ENCODE measurements at regions not wholly inside any gene's neighbourhood (a gene's known extent, or its start where the extent isn't known, plus 50 kb on each side); places are given as distances from the start of the nearest gene placed in this dataset.
"Not testable (repeated sequence)": the region's sequence is repeated elsewhere in the genome, so short reads cannot be mapped to it uniquely, and the experiment has no call there.

DNA sequence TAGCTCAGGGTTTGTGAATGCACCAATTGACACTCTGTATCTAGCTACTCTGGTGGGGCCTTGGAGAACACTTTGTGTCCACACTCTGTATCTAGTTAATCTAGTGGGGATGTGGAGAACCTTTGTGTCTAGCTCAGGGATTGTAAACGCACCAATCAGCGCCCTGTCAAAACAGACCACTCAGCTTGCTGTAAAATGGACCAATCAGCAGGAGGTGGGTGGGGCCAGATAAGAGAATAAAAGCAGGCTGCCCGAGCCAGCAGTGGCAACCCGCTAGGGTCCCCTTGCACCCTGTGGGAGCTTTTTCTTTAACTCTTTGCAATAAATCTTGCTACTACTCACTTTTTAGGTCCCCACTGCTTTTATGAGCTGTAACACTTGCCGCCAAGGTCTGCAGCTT lies 115.6 kb upstream of the MBNL1 start:
- DNase-seq (ENCODE audit: low spot score): not testable (repeated sequence)

DNA sequence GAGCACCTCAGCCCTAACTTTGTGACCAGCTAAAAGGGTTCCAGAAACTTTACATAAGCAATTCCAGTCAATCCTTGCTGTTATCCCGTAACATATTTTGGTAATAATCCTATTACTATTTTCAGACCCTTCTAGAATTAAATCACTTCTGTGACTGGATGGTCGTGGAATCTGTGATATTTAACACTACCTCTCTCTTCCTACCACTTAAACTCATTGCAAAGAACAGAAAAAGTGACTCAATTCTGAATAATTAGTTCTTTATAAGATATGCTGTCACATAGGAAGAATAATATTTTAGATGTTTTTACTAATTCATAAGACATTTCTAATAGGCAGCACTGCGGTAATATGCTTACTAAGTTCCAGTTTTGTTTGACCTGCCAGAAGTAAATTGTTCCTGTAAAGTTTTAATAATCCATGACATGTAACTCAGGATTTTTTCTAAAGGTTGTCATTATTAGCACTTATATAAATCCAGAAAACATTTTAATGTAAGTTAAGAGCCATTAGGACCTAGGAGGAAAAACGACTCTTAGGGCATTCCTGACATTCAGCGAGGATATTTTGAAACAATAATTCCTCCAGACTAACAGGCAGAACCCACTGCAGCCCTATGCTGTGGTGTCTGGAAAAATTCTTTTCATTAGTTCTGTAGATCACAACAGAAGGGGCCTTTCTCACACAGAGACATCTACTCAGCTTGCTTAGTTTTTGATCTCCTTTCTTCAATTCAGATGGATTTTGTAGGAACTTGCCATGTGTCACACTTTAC lies 113.3 kb upstream of the MBNL1 start:
- DNase-seq (ENCODE audit: low spot score): no peak

DNA sequence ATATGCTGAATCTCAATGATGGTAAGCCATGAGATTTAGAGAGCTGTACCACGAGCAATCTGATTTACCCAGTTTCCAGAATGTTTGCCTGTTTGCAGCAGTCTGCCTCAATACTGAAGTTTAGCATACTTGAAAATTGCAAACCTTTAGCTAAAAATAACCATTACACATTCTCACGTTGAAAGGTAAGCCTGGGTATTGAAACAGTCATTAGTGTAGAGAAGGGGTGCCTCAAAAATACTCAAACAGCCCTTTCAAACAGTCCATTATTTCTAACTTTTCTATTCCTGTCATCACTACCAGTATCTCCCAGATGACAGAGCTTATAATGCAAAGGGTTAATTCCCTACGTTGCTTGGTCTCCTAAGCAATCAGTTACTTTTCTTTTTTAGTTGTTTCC lies 111.8 kb upstream of the MBNL1 start:
- DNase-seq (ENCODE audit: low spot score): no peak

- no peak for DNase-seq (ENCODE audit: low spot score)
Measured at GRCh38 chr3:152157337-152157736, 111.4 kb upstream of the MBNL1 start.

GRCh38 chr3:152159328-152159727 lies 109.4 kb upstream of the MBNL1 start:
- DNase-seq (ENCODE audit: low spot score): no peak

- no peak for DNase-seq (ENCODE audit: low spot score)
Measured at GRCh38 chr3:152160350-152161011, 108.2 kb upstream of the MBNL1 start.

DNA sequence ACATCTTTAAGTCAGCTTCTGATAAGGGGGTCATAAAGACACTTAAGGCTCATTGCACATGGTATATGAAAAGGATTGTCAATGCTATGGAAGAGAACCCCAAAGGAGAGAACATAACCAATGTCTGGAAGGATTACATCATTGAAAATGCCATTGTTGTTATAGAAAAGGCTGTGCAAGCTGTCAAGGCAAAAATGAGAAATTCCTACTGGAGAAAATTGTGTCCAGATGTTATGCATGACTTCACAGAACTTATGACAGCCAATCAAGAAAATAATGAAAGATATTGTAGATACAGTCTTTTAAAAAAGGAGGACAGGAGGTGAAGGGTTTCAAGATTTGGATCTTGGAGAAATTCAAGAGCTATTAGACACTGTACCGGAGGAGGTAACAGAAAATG lies 96.3 kb upstream of the MBNL1 start:
- no peak for DNase-seq (ENCODE audit: low spot score)

DNA sequence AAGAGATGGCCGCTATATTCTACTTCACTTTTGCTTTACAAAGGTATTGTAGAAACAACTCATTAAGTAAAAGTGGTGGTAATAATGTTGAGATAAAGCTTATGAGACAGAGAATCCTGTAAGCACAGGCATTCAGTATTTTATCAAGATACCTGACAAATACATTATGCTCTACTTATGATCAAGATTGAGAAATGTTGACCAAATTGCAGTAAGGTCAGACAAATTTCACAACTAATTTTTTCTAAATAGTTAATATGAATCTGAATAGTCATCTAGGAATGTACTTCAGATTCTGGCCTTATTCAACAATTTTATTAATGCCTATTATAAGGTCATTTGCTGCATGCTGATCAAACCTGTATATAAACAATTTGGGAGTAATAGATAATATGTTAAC lies 95.1 kb upstream of the MBNL1 start:
- no peak for DNase-seq (ENCODE audit: low spot score)

DNA sequence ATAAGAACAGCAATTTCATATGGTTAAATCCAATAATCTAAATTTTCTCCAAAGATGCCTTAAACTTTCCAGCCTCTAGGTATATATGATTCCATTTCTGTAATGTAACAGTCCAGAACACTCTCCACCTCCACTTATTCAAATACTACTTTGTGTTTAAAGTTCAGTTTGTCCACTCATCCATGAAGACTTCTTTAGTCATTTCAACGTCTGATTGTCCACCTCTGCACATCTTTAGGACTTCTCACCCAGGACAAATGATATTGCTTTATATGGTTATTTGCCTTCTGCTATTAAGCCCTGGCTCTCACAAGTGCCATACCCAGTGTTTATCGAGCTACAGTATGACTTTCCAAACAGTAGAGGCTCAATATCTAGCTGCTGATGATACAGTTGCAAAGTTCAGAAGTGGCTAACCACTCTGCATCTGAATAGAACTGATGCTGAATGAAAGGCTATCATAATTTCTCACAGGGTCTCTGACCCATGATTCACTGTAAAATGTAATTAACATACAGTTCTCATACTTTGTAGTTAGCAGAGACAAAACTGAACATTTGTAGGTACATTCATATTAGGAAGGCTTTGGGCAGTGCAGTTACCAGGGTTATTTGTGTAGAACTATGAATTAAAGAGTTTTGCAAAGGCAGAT lies 93.7 kb upstream of the MBNL1 start:
- DNase-seq (ENCODE audit: low spot score): no peak

DNA sequence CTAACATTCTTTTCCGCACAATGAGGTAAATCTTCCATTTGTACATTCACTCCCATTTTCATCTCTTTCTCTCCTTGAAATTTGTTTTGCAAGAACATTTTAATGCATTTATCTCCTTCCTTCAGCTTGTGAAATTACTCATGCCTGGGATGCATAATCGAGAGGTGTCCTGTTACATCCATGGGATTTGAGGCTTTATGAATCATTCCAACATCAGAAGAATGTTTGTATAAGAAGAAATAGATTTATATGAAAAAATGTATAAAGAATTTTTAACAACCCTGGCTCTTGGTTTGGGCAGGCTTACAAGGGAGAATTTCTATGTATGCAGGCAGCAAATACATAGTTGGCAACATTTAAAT lies 93.2 kb upstream of the MBNL1 start:
- DNase-seq (ENCODE audit: low spot score): no peak

DNA sequence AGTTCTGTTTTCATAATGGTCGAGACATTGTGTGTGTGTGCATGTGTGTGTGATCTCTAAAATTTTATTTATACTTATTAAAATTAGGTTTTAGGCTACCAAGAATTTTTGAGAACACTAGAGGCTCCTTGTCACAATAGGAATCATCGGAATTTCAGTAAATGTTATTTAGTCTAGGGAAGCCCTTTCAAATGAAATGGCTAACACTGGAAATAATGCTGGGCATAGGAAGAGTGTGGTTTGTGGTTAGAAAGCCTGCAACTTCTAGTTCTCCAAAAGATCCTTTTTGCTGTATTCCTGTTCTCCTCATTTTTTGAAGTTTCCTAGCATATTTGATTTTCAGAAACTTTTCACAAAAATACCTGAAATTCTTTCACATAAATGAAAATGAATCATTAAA lies 92.5 kb upstream of the MBNL1 start:
- no peak for DNase-seq (ENCODE audit: low spot score)

DNA sequence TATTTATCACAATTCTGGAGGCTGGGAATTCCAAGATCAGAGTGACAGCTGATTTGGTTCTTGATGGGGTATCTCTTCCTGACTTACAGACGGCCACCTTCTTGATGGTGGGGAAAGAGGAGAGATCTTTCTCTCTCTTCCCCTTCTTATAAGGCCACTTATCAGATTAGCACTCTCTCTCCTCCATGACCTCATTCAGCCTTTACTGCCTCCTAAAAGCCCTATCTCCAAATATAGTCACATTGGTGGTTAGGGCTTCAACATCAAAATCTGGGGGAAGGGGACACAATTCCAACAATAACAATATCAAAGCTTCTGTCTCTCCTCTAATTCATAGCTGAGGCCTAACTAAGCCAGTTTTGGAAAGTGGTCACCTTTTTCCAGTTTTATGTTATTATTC lies 91.7 kb upstream of the MBNL1 start:
- no peak for DNase-seq (ENCODE audit: low spot score)

DNA sequence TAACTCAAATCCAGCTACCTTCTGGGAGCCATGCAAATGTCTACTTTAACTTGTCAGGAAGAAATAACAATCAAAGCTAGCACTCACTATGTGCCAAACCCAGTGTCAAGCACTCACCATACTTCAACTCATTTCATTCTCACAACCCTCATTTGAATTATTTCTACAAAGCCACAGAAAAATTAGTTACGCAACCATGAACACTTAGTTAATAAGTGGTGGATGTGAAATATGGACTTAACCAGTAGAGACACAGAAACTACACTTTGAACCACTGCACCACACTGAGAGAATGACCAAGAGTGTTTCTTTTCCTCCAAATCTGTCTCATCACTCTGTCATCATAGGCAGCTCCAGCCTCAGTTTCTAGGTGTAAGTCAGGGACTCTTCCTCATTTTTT lies 91.0 kb upstream of the MBNL1 start:
- no peak for DNase-seq (ENCODE audit: low spot score)

GRCh38 chr3:152183473-152183872 lies 85.3 kb upstream of the MBNL1 start:
- DNase-seq (ENCODE audit: low spot score): peak; percentile 36

DNA sequence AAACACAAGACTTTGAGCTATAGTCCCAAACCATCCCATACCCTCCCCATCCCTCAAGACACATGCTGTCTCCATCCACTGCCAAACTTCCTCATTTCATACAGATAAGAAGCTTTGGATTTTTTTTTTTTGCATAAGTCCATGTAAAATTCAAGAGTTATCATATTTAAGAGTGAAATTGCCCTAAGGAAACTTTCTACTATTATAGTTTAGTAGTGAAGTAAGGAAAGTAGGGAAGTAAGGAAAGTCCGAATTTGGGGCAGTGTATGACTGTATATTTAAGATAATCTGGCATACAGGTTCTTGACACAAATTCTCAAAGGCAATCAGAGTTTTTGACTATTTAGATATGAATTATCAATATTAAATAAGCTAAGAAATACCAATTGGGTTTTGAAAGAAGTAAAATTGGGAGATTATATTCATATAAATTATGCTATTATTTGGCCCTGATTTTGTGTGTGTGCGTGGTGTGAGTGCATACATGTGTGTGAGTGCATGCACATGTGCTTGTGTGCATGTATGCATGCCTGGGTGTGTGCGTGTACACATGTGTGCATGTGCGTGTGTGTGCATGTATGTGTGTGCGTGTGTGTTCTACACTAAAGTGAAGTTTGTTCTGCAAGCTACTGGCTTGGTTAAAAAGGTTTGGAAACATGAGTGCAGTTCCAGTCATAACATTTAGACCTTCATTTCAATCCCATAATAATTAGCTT lies 83.6 kb upstream of the MBNL1 start:
- no peak for DNase-seq (ENCODE audit: low spot score)

DNA sequence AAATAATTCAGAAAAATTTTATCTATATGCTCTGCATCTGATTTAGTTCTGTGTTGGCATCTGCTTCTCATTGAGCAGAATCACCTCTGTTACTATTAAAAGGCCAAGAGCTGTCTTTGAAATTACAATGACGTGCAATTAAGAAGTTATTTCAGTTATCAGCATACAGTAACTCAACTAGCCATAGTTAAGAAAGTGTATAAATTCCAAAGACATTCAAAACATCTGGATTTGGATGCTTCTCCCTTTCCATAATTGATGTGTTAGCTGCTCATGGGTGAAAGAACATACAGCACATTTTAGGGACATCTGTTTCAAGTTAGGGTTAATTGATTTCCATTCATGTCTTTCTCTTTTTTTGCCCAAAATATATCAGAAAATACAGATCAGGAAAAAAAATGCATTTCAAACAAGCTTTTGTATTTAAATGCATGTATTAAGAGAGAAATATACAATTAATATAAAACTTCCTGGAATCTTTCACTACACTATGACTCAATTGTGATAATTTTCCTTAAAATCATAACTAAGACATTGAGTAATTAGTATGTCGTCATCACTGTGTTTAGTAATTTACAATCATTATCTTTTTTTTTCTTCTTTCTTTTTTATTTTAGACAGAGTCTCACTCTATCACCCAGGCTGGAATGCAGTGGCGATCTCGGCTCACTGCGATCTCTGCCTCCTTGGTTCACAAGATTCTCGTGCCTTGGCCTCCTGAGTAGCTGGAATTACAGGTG lies 82.7 kb upstream of the MBNL1 start:
- DNase-seq (ENCODE audit: low spot score): no peak

GRCh38 chr3:152190636-152191183 lies 78.0 kb upstream of the MBNL1 start:
- DNase-seq (ENCODE audit: low spot score): no peak

DNA sequence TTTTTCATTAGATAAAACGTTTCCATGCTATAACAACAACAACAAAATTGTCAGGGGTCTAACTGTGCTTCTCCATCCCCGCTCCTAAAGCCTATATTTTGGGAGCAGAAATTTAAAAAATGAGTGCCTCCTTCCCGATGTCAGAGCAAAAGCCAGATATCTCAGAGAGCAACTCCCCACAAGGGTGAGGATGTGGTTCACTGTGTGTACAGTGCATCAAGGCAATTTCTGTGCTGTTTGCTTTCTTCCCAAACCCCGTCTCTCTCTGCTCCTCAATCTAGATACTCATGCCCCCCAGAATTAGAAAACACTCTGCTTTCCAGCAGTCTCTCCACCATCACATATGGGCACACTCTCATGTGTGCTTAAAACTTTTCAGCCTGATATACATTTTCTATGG lies 76.7 kb upstream of the MBNL1 start:
- no peak for DNase-seq (ENCODE audit: low spot score)

- DNase-seq (ENCODE audit: low spot score): no peak
Measured at GRCh38 chr3:152192936-152193672, 75.6 kb upstream of the MBNL1 start.

DNA sequence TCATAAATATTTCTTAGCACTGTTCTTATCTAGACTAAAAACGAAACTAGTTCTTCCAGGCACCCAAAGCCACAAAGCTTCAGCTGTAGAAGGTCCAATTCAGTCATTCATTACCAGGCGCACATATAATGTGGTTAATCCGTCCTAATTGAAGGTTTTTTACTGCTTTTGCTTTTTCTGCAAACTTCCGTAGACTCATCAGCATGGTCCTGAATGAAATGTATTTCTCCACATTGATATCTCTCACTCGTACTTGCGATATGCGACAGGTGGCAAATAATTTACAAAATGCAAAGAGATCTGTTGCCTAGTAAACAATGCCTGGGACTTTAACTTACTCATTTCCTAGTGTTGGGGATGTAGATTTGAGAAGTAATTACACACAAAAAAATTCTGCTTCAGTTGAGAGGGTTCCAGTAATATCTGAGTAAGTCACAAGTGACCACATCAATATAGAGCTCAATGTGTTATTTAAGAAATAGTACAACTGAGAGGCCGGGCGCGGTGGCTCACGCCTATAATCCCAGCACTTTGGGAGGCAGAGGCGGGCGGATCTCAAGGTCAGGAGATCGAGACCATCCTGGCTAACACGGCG lies 75.0 kb upstream of the MBNL1 start:
- no peak for DNase-seq (ENCODE audit: low spot score)

- DNase-seq (ENCODE audit: low spot score): no peak
Measured at GRCh38 chr3:152195206-152195605, 73.5 kb upstream of the MBNL1 start.
